ENCODE measurements at regions not wholly inside any gene's neighbourhood (a gene's known extent, or its start where the extent isn't known, plus 50 kb on each side); places are given as distances from the start of the nearest gene placed in this dataset.
"Not testable (repeated sequence)": the region's sequence is repeated elsewhere in the genome, so short reads cannot be mapped to it uniquely, and the experiment has no call there.

DNA sequence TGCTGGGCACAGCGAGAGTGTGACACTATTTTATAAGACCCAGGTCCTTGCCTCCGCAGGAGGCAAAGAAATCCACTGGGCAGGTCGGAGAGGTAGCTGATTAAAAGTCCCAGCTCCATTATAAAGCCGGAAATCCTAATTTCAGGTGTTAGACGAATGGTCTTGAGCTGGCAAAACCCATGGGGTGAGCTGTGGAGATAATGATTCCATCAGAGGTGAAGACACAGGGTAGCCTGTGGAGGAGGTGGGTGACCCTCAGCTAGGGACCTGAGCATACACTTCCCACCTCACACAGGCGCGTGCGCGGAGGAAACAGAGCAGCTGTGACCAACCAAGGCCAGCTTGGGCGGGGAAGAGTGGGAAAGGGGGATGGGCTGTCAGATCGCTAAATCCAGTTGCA is 201.7 kb upstream of the CXCR4 start:
- CTCF ChIA-PET = no interaction called here
- no peak for TF ChIP-seq CTBP1 (IDR thresholded peaks at IDR 0.05; ENCODE audit: borderline replicate concordance)
- TF ChIP-seq, protein P1, sequence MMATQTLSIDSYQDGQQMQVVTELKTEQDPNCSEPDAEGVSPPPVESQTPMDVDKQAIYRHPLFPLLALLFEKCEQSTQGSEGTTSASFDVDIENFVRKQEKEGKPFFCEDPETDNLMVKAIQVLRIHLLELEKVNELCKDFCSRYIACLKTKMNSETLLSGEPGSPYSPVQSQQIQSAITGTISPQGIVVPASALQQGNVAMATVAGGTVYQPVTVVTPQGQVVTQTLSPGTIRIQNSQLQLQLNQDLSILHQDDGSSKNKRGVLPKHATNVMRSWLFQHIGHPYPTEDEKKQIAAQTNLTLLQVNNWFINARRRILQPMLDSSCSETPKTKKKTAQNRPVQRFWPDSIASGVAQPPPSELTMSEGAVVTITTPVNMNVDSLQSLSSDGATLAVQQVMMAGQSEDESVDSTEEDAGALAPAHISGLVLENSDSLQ (IDR thresholded peaks at IDR 0.05) = no peak
- no peak for TF ChIP-seq FOXK2 (IDR thresholded peaks at IDR 0.05)
- no peak for TF ChIP-seq BHLHE40 (IDR thresholded peaks at IDR 0.05; ENCODE audit: borderline replicate concordance)
- no peak for TF ChIP-seq FOXM1 (IDR thresholded peaks at IDR 0.05; ENCODE audit: borderline replicate concordance)
- no peak for TF ChIP-seq ZNF384 (IDR thresholded peaks at IDR 0.05)
- no peak for TF ChIP-seq SUZ12 (IDR thresholded peaks at IDR 0.05)
- POLR2A ChIA-PET = no interaction called here
- no peak for DNase-seq (ENCODE audit: extremely low spot score)

DNA sequence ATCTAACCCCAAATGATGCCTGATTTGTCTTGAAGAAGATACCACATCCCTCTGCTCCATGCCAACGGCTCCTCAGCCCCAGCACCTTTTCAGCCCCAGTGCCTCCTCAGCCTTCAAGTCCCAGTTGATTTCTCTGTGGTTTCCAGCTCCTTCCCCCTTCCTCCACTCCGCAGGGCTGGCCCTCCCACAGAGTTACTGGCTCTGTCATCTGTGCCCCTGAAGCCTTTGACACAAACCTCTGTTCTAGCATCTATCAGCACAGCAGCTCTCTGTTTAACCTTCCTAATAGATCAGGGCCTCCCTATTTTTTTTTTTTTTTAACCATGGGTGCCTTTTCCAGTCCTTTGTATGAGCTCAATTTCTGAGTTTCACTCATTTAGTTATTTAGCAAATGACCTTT is 201.3 kb upstream of the CXCR4 start:
- TF ChIP-seq FOXA1 (IDR thresholded peaks at IDR 0.05) = no peak
- no peak for TF ChIP-seq LEF1 (IDR thresholded peaks at IDR 0.05; ENCODE audit: borderline replicate concordance)
- no peak for TF ChIP-seq ARNT (IDR thresholded peaks at IDR 0.05)
- no peak for TF ChIP-seq HDGF (IDR thresholded peaks at IDR 0.05; ENCODE audit: borderline replicate concordance)
- no peak for TF ChIP-seq SUZ12 (IDR thresholded peaks at IDR 0.05)
- TF ChIP-seq, protein P1 (IDR thresholded peaks at IDR 0.05) = no peak
- no peak for TF ChIP-seq FOXK2 (IDR thresholded peaks at IDR 0.05)
- TF ChIP-seq NFRKB (IDR thresholded peaks at IDR 0.05) = no peak
- TF ChIP-seq ELF4 (IDR thresholded peaks at IDR 0.05) = no peak
- no peak for TF ChIP-seq FOXM1 (IDR thresholded peaks at IDR 0.05; ENCODE audit: borderline replicate concordance)
- no peak for TF ChIP-seq ZNF384 (IDR thresholded peaks at IDR 0.05)
- TF ChIP-seq CTBP1 (IDR thresholded peaks at IDR 0.05; ENCODE audit: borderline replicate concordance) = no peak
- no peak for TF ChIP-seq SP1 (IDR thresholded peaks at IDR 0.05)
- no peak for TF ChIP-seq BHLHE40 (IDR thresholded peaks at IDR 0.05; ENCODE audit: borderline replicate concordance)
- TF ChIP-seq L3MBTL2 (conservative IDR thresholded peaks at IDR 0.05) = no peak
- no peak for DNase-seq (ENCODE audit: extremely low spot score)
- CTCF ChIA-PET = no interaction called here
- POLR2A ChIA-PET = no interaction called here

- no peak for TF ChIP-seq ELF4 (IDR thresholded peaks at IDR 0.05)
- no peak for TF ChIP-seq FOXK2 (IDR thresholded peaks at IDR 0.05)
- no peak for TF ChIP-seq ZNF384 (IDR thresholded peaks at IDR 0.05)
- ChIA-PET POLR2A (no interaction called here), CTCF (no interaction called here)
- no peak for DNase-seq (ENCODE audit: extremely low spot score)
These were observed 196.3 kb upstream of the CXCR4 start for GRCh38 chr2:136314240-136314639.

- DNase-seq (ENCODE audit: extremely low spot score); POLR2A ChIA-PET; CTCF ChIA-PET: not testable (repeated sequence)
These were observed 194.6 kb upstream of the CXCR4 start for GRCh38 chr2:136312568-136312967.

GRCh38 chr2:136310797-136311603 is 193.1 kb upstream of the CXCR4 start:
- POLR2A ChIA-PET = no interaction called here

GRCh38 chr2:136310005-136310495 is 192.1 kb upstream of the CXCR4 start:
- no peak for TF ChIP-seq LEF1 (IDR thresholded peaks at IDR 0.05; ENCODE audit: borderline replicate concordance)
- no peak for TF ChIP-seq TARDBP (IDR thresholded peaks at IDR 0.05)
- TF ChIP-seq SUZ12 (IDR thresholded peaks at IDR 0.05) = no peak
- TF ChIP-seq FOXK2 (IDR thresholded peaks at IDR 0.05) = no peak
- no peak for TF ChIP-seq BHLHE40 (IDR thresholded peaks at IDR 0.05; ENCODE audit: borderline replicate concordance)
- TF ChIP-seq L3MBTL2 (conservative IDR thresholded peaks at IDR 0.05) = no peak
- no peak for TF ChIP-seq NFRKB (IDR thresholded peaks at IDR 0.05)
- TF ChIP-seq ELF4 (IDR thresholded peaks at IDR 0.05) = no peak
- no peak for TF ChIP-seq FOXM1 (IDR thresholded peaks at IDR 0.05; ENCODE audit: borderline replicate concordance)
- TF ChIP-seq ZNF384 (IDR thresholded peaks at IDR 0.05) = no peak
- TF ChIP-seq, protein P1 (IDR thresholded peaks at IDR 0.05) = no peak
- no peak for TF ChIP-seq ARNT (IDR thresholded peaks at IDR 0.05)
- TF ChIP-seq FOXA1 (IDR thresholded peaks at IDR 0.05) = no peak
- CTCF ChIA-PET = no interaction called here
- POLR2A ChIA-PET = no interaction called here
- no peak for DNase-seq (ENCODE audit: extremely low spot score)

More at GRCh38 chr2:136310797-136311603, 193.1 kb upstream of the CXCR4 start:
- CTCF ChIA-PET = interaction anchor here (0.5 kb wide), 1 partner anchor 32 kb away, joined by 3 read pairs; no protein-coding TSS in a partner anchor
- TF ChIP-seq BHLHE40 (IDR thresholded peaks at IDR 0.05; ENCODE audit: borderline replicate concordance) = no peak
- DNase-seq (ENCODE audit: extremely low spot score) = no peak

DNA sequence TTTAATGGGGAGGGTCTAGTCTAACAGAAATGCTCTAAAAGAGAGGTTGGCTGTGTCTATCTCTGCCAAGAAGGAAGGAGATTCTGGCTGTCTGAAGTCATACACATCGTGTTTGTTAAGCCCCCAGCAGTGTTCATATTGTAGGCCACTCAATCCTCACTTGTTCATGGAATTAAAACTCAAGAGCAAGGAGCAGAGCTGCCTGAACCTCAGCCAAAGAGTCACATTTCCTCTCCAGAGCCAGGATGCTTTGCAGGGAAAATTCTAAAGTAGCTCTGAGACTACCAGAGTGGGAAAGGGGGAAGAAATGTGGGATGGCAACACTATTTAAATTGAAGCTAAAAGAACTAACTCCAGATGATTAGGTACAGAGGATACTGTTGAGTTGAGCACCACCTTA is 190.7 kb upstream of the CXCR4 start:
- TF ChIP-seq SP1 (IDR thresholded peaks at IDR 0.05) (no peak), TARDBP (IDR thresholded peaks at IDR 0.05) (no peak), LEF1 (IDR thresholded peaks at IDR 0.05; ENCODE audit: borderline replicate concordance) (no peak), FOXK2 (IDR thresholded peaks at IDR 0.05) (no peak), NFRKB (IDR thresholded peaks at IDR 0.05) (no peak), FOXM1 (IDR thresholded peaks at IDR 0.05; ENCODE audit: borderline replicate concordance) (no peak), L3MBTL2 (conservative IDR thresholded peaks at IDR 0.05) (no peak), CTBP1 (IDR thresholded peaks at IDR 0.05; ENCODE audit: borderline replicate concordance) (no peak), SUZ12 (IDR thresholded peaks at IDR 0.05) (no peak), BHLHE40 (IDR thresholded peaks at IDR 0.05; ENCODE audit: borderline replicate concordance) (no peak), ELF4 (IDR thresholded peaks at IDR 0.05) (no peak), FOXA1 (IDR thresholded peaks at IDR 0.05) (no peak), ARNT (IDR thresholded peaks at IDR 0.05) (no peak), ZNF384 (IDR thresholded peaks at IDR 0.05) (no peak), HDGF (IDR thresholded peaks at IDR 0.05; ENCODE audit: borderline replicate concordance) (no peak)
- TF ChIP-seq, protein P1 (IDR thresholded peaks at IDR 0.05) = no peak
- POLR2A ChIA-PET = no interaction called here
- CTCF ChIA-PET = interaction anchor here (0.6 kb wide), 1 partner anchor 217 kb away, joined by 3 read pairs; no protein-coding TSS in a partner anchor
- no peak for DNase-seq (ENCODE audit: extremely low spot score)

All from HEK293T (cell line).